CD4-positive, alpha-beta T cell (primary cell): ENCODE measurements at regions not wholly inside any gene's neighbourhood (a gene's known extent, or its start where the extent isn't known, plus 50 kb on each side); places are given as distances from the start of the nearest gene placed in this dataset.

Source experiments
- ATAC-seq: fragments of 200-7000 bp; cut with Tn5 transposase; one replicate; pipeline ENCODE4 v1.10.0; 2022; ENCODE audit warnings: mild to moderate bottlenecking; ENCODE audit not compliant: poor library complexity
- CTCF ChIA-PET: fragments of 350-600 bp; sonication (Branson Sonifier 250); formaldehyde crosslinking; loops from one replicate; lab custom pipeline; 2021; ENCODE audit warnings: antibody characterized with exemption, inconsistent platforms; lab: Charles Lee
- POLR2A ChIA-PET: fragments of 350-600 bp; sonication (Branson Sonifier 250); formaldehyde crosslinking; loops from one replicate; lab custom pipeline; 2021; ENCODE audit warnings: antibody characterized with exemption, inconsistent platforms; lab: Charles Lee
- DNase-seq, 14 experiments: peaks; one replicate each; pipeline ENCODE4 v3.0.0-alpha.2; 2013 to 2020; ENCODE audit warnings: mixed read lengths in 2 of 14
- H3K27ac ChIP-seq, 2 donors: one replicate each; pipeline versions ENCODE4 v1.5.1 to v1.7.0; 2013; ENCODE audit warnings: low read length in 2 of 2, low read depth in 1 of 2, mild to moderate bottlenecking in 1 of 2
- H3K27me3 ChIP-seq, 2 experiments: 1 replicate in 1 of 2; 2 replicates in 1 of 2; pipeline versions ENCODE4 v1.6.1 to v1.7.0; 2013; ENCODE audit warnings: low read length in 2 of 2, control low read depth in 1 of 2, mild to moderate bottlenecking in 1 of 2, moderate library complexity in 1 of 2; ENCODE audit not compliant: insufficient read depth in 2 of 2, control insufficient read depth in 1 of 2
- H3K36me3 ChIP-seq: one replicate; pipeline ENCODE4 v1.6.1; 2013; ENCODE audit warnings: low read length, control low read depth; ENCODE audit not compliant: insufficient read depth
- H3K4me1 ChIP-seq: one replicate; pipeline ENCODE4 v1.6.1; 2013; ENCODE audit warnings: low read length, control low read depth; ENCODE audit not compliant: insufficient read depth
- H3K4me3 ChIP-seq: one replicate; pipeline ENCODE4 v1.5.1; 2013; ENCODE audit warnings: mild to moderate bottlenecking, low read length, moderate library complexity
- H3K9me3 ChIP-seq, 2 experiments: 1 replicate in 1 of 2; 2 replicates in 1 of 2; pipeline versions ENCODE4 v1.6.1 to v1.7.0; 2013; ENCODE audit warnings: low read length in 2 of 2, mild to moderate bottlenecking in 2 of 2, control low read depth in 1 of 2, moderate library complexity in 1 of 2; ENCODE audit not compliant: control insufficient read depth in 1 of 2, insufficient read depth in 1 of 2
- H3K27ac Mint-ChIP-seq: one replicate; pipeline ENCODE4 v1.8.0; 2020; ENCODE audit warnings: mixed read lengths
- H3K27me3 Mint-ChIP-seq: one replicate; pipeline ENCODE4 v1.8.0; 2021; ENCODE audit warnings: mixed read lengths
- H3K36me3 Mint-ChIP-seq: one replicate; pipeline ENCODE4 v1.8.0; 2021; ENCODE audit warnings: low read depth, mixed read lengths
- H3K4me1 Mint-ChIP-seq: one replicate; pipeline ENCODE4 v1.8.0; 2021; ENCODE audit warnings: low read depth, mixed read lengths
- H3K4me3 Mint-ChIP-seq: one replicate; pipeline ENCODE4 v1.8.0; 2020; ENCODE audit warnings: mild to moderate bottlenecking, mixed read lengths
- H3K9me3 Mint-ChIP-seq: one replicate; pipeline ENCODE4 v1.8.0; 2020; ENCODE audit warnings: mixed read lengths
- intact Hi-C, 2 experiments: fragments of 100-400 bp; cut with DNase I in 1 of 2; cut with micrococcal nuclease in 1 of 2; formaldehyde crosslinking; loops; one replicate each; pipeline versions ENCODE4 v1.15.1 to v1.9.0; 2023 to 2025; cut with DNase I, micrococcal nuclease
- TF ChIP-seq, protein P1 (sequence below): fragments of 200-600 bp; IDR thresholded peaks from one replicate; pipeline ENCODE4 v1.8.0; 2022; ENCODE audit warnings: antibody characterized with exemption, mild to moderate bottlenecking

DNA sequence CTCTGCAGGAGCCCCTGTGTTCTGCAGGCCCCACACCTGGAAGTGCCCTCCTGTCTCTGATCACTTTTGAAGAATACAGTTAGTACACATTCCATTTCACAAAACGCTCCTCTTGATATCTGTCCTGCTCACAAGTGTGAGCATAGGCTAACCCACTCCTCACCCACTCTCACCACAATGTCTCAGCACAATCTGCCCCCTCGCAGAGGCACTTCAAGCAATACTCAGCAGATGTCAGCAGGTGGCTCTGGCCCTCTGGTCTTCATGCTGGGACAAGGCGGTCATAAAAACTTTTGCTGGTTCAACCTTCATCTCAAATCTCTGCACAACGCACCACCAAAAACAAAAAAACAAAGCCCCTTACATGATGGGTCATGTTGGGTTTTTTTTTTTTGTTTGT lies 671.2 kb downstream of the MATN1 start:
- H3K27ac ChIP-seq: no peak overlapping the region
- H3K9me3 ChIP-seq: no peaks in the 10 kb centered on the region
- no peak overlapping the region for H3K4me3 Mint-ChIP-seq
- H3K36me3 ChIP-seq: no peaks in the 10 kb centered on the region
- DNase-seq: no peak
- H3K9me3 Mint-ChIP-seq: no peaks in the 10 kb centered on the region
- peaks cover 37% of the 10 kb centered on the region for H3K27me3 Mint-ChIP-seq
- intact Hi-C loops: no loop called here
- H3K4me3 ChIP-seq: no peak overlapping the region
- H3K4me1 Mint-ChIP-seq: no peaks in the 10 kb centered on the region
- peaks cover 2 to 15% of the 10 kb centered on the region in 2 experiments for H3K27me3 ChIP-seq
- ChIA-PET CTCF (no interaction called here), POLR2A (no interaction called here)
- no peak for ATAC-seq
- no peak overlapping the region for H3K27ac Mint-ChIP-seq
- H3K36me3 Mint-ChIP-seq: no peaks in the 10 kb centered on the region
- TF ChIP-seq, protein P1, sequence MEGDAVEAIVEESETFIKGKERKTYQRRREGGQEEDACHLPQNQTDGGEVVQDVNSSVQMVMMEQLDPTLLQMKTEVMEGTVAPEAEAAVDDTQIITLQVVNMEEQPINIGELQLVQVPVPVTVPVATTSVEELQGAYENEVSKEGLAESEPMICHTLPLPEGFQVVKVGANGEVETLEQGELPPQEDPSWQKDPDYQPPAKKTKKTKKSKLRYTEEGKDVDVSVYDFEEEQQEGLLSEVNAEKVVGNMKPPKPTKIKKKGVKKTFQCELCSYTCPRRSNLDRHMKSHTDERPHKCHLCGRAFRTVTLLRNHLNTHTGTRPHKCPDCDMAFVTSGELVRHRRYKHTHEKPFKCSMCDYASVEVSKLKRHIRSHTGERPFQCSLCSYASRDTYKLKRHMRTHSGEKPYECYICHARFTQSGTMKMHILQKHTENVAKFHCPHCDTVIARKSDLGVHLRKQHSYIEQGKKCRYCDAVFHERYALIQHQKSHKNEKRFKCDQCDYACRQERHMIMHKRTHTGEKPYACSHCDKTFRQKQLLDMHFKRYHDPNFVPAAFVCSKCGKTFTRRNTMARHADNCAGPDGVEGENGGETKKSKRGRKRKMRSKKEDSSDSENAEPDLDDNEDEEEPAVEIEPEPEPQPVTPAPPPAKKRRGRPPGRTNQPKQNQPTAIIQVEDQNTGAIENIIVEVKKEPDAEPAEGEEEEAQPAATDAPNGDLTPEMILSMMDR: no peak
- H3K4me1 ChIP-seq: no peaks in the 10 kb centered on the region

DNA sequence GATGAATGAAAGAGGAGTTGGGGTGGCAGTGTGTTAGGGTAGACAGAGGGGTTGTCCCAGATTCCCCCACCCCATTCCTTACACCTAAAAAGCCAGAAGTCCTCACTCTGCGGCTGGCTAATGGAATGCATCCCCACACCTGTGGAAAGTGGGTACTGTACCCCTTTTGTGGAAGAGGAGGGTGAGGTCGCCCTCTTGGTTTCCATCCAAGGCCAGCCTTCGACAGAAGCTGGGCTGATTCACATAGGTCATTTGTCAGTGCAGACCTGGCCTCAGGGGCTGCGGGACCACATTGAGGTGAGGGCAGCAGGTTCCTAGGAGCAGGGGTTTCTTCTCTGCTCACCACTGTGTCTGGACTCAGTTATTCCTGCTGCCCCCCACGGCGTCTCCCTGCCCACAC lies 671.6 kb downstream of the MATN1 start:
- Histone ChIP-seq H3K4me3 (no peak overlapping the region), H3K27ac (no peak overlapping the region), H3K36me3 (no peaks in the 10 kb centered on the region), H3K27me3 (peaks cover 2 to 15% of the 10 kb centered on the region in 2 experiments), H3K9me3 (no peaks in the 10 kb centered on the region), H3K4me1 (no peaks in the 10 kb centered on the region)
- ChIA-PET CTCF (no interaction called here), POLR2A (no interaction called here)
- no peaks in the 10 kb centered on the region for H3K4me1 Mint-ChIP-seq
- ATAC-seq: no peak
- intact Hi-C loops: no loop called here
- DNase-seq: no peak
- H3K27me3 Mint-ChIP-seq: peaks cover 36% of the 10 kb centered on the region
- TF ChIP-seq, protein P1: no peak
- H3K4me3 Mint-ChIP-seq: no peak overlapping the region
- H3K36me3 Mint-ChIP-seq: no peaks in the 10 kb centered on the region
- H3K27ac Mint-ChIP-seq: no peak overlapping the region
- H3K9me3 Mint-ChIP-seq: no peaks in the 10 kb centered on the region

DNA sequence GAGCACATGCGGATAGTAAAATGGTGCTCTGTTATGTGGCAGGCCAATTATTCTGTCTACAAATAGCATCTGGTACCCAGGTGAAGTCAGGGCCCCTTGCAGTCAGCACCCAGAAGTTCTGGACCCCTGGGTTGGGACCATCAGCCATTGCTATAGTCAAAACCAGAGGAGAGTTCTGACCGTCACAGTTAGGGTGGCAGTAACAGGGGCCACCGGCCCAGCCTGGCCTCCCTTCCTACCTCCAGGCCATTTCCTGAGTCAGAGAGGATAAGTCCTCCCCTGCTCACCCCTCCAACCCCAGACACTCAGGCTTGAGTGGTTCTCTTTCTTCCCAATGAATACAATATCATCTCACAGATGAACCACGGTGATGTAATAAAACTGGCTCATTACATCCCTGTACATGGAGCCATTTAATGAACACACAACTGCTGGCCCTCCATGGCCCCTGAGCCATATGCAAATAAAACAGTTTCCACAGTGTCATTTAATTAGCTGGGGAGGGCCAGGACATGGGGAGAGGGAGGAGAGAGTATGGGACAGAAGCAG lies 673.6 kb downstream of the MATN1 start:
- Mint-ChIP-seq H3K27me3 (peaks cover 32% of the 10 kb centered on the region), H3K4me1 (no peaks in the 10 kb centered on the region), H3K9me3 (no peaks in the 10 kb centered on the region), H3K27ac (no peak overlapping the region), H3K4me3 (no peak overlapping the region), H3K36me3 (no peaks in the 10 kb centered on the region)
- Histone ChIP-seq H3K4me1 (no peaks in the 10 kb centered on the region), H3K27me3 (peaks cover 2 to 15% of the 10 kb centered on the region in 2 experiments), H3K36me3 (no peaks in the 10 kb centered on the region), H3K9me3 (peaks cover 0 to under 1% of the 10 kb centered on the region in 2 experiments), H3K4me3 (no peak overlapping the region), H3K27ac (no peak overlapping the region)
- intact Hi-C loops: no loop called here
- no peak for ATAC-seq
- TF ChIP-seq, protein P1: no peak
- POLR2A ChIA-PET: no interaction called here
- DNase-seq: no peak
- CTCF ChIA-PET: no interaction called here
